ENCODE measurements at regions not wholly inside any gene's neighbourhood (a gene's known extent, or its start where the extent isn't known, plus 50 kb on each side); places are given as distances from the start of the nearest gene placed in this dataset.
"Not testable (repeated sequence)": the region's sequence is repeated elsewhere in the genome, so short reads cannot be mapped to it uniquely, and the experiment has no call there.

- DNase-seq (ENCODE audit: low spot score) (no peak), FAIRE-seq (no peak)
Measured at GRCh38 chr14:48125654-48126053, 450.2 kb upstream of the MDGA2 start.

DNA sequence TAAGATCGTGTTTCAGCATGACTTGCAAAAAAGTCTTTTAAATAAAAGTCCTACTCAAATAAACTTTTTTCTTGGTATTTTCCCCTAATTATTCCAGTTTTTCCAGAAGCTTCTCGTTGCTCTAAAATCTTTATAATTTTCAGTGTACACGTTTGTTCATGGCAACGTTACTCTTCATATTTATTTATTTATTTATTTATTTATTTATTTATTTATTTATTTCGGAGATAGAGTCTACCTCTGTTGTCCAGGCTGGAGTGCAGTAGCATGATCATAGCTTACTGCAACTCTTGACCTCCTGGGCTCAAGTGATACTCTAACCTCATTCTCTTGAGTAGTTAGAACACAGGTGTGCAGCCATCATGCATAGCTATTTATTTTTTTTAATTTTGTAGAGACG, 438.3 kb upstream of the MDGA2 start:
- DNase-seq (ENCODE audit: low spot score) (no peak), FAIRE-seq (no peak)

- no peak for FAIRE-seq
- no peak for DNase-seq (ENCODE audit: low spot score)
Measured at GRCh38 chr14:48111151-48111550, 435.7 kb upstream of the MDGA2 start.

DNA sequence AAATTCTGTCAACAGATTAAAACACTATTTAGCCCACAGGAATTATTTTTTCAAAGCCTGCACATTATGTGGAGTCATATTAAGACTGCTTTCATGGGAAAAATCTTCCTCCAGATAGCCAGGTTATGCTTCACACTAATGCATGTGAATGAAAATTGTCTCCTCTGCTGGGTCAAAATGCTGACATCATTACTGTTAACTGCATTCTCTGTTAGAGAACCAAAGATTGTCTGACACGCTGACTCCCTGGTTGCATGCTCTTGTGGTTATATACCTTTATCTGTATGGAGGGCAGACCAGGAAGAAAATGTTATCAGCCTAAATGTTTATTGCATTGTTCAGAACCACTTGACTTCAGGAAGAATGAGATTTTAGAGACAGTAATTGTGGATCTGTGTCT, 432.2 kb upstream of the MDGA2 start:
- FAIRE-seq = peak; percentile 5

GRCh38 chr14:48096897-48097296, 421.5 kb upstream of the MDGA2 start:
- FAIRE-seq (no peak), DNase-seq (ENCODE audit: low spot score) (no peak)

More for the DNA sequence above, 432.2 kb upstream of the MDGA2 start:
- DNase-seq (ENCODE audit: low spot score) = no peak

- DNase-seq (ENCODE audit: low spot score) (no peak), FAIRE-seq (no peak)
Measured at GRCh38 chr14:48086516-48086915, 411.1 kb upstream of the MDGA2 start.

DNA sequence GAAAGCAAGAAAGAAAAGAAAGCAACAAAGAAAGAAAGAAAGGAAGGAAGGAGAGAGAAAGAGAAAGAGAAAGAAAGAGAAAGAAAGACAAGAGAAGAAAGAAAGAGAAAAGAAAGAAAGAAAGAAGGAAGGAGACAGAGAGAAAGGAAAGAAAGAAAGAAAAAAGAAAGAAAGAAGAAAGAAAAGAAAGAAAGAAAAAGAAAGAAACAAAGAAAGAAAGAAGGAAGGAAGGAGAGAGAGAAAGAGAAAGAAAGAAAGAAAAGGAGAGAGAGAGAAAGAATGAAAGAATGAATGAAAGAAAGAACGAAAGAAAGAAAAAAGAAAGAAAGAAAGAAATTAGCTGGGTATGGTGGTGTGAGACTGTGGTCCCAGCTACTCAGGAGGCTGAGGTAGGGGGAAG, 400.1 kb upstream of the MDGA2 start:
- no peak for FAIRE-seq
- DNase-seq (ENCODE audit: low spot score) = no peak

DNA sequence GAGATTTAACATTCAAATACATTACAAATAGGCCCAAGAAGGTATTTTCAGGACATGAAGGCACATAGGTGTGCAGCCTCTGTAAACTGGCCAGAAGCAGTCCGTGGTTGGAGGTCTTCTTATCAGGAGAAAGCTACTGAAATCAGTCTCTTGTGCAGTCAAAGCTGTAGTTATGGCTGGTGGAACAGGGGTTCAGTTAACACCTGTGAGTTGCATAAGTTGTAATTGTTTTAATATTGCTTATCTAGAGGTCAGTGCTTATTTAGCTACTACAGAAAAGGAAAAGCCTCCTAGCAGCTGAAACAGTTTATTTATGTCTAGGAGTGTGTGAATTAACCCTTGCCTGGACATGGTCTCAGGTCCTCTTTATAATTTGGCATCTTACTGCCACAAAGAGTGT, 377.6 kb upstream of the MDGA2 start:
- DNase-seq (ENCODE audit: low spot score) = no peak
- FAIRE-seq = peak; percentile 27

DNA sequence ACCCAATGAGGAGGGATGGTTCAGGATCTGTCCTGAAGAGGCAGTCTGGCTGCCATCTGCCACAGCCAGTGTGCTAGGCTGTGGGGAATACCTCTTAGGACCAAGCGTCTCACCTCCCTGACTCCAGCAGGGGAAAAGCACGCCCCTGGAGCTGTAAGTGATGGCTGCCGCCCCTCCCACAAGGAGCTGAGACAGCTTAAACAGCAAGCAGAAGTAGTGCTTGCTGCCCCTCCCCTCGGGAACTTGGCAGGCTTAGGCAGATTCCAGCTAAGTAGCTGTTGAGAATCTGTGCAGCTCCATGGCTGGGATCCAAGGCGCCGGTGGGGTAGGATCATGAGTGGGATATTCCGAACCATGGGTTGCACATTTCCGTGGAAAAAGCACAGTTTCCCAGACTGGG, 360.4 kb upstream of the MDGA2 start:
- FAIRE-seq = no peak
- DNase-seq (ENCODE audit: low spot score) = no peak

- FAIRE-seq (peak; percentile 63), DNase-seq (ENCODE audit: low spot score) (no peak)
Measured at GRCh38 chr14:48027115-48027514, 351.7 kb upstream of the MDGA2 start.

DNA sequence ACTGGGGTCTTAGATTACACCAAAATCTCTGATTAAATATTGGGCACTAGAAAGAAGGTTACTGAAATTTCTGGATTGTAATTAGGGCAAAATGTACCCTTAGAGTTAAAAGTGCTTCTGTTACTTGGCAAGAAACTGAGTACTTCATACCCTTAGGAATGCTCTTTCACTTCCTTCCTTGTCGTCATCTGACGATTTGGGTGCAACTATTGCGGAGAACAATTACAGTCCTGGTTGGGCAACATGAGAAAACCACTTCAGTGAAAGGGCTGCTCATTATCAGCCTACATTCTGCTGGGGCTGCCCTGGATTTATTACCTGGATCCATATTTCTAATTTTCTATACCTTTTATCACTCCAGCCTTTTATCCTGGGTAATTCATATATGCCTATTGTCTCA, 348.5 kb upstream of the MDGA2 start:
- DNase-seq (ENCODE audit: low spot score) (no peak), FAIRE-seq (no peak)

GRCh38 chr14:48011484-48011883, 336.1 kb upstream of the MDGA2 start:
- FAIRE-seq; DNase-seq (ENCODE audit: low spot score): not testable (repeated sequence)

- DNase-seq (ENCODE audit: low spot score) = no peak
- FAIRE-seq = no peak
Measured at GRCh38 chr14:48008646-48009045, 333.2 kb upstream of the MDGA2 start.

DNA sequence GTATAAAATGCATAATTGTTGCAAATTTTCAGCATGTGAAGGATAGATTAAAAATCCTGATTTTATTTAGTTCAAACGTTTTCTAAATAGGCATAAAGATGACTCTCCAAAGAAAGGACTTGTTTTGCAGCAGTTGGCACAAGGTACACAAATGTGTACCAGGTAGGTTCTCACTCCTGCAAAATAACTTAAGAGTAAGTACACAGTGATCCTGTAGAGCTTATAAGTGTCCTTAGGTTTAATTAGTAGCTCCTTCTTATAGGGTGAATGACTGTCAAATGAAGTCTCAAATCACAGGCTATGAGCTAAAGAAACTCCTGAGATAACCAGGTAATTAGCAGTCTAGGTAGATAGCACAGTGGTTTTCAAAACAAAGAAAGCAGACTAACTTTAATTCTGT, 330.6 kb upstream of the MDGA2 start:
- no peak for DNase-seq (ENCODE audit: low spot score)
- no peak for FAIRE-seq

GRCh38 chr14:47993883-47994282, 318.5 kb upstream of the MDGA2 start:
- FAIRE-seq = no peak
- no peak for DNase-seq (ENCODE audit: low spot score)

GRCh38 chr14:47988175-47988574, 312.8 kb upstream of the MDGA2 start:
- FAIRE-seq (no peak), DNase-seq (ENCODE audit: low spot score) (no peak)

- DNase-seq (ENCODE audit: low spot score) = no peak
- FAIRE-seq = peak; percentile 68
Measured at GRCh38 chr14:47978871-47979270, 303.5 kb upstream of the MDGA2 start.

DNA sequence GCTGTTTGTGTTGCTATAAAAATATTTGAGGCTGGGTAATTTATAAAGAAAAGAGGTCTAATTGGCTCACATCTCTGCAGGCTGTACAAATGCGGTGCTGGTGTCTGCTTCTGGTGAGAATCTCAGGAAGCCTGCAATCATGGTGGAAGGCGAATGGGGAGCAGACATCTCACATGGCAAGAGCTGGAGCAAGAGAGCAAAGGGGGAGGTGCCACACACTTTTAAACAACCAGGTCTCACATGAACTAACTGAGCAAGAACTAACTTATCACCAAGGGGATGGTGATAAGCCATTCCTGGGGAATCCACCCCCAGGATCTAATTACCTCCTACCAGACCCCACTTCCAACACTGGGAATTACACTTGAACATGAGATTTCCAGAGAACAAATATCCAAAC, 300.7 kb upstream of the MDGA2 start:
- no peak for FAIRE-seq
- DNase-seq (ENCODE audit: low spot score) = no peak

DNA sequence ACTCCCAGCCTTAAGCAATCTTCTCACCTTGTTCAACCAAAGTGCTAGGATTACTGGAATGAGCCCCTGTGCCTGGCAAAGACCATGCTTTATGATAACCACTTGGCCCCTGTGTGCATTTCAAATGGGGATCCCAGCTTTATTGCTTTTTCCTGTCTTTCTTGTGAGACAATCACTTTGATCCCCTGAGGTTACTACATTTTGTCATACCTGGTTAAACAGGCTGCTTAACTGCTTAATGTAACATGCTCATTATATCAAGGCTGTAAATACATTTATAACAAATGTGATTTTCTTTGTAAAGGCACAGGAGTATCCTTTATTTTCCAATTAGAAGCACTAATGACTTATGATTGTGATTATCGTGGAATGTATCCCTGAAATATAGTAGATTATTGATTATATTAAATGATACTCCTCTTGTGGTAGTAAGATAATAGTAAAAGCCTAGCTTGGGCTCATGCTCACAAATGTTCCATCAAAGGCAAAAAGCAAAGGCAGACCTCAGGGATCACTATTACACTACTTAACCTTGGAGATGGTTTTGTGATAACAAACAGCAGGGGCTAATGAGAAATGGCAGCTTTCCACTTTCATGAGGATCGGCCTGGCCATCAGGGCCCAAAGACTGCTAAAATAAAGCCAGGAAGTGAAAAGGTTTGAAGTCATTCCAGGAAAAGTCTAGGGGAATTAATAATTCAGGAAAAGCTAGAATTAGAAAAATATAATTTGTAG, 290.8 kb upstream of the MDGA2 start:
- FAIRE-seq (no peak), DNase-seq (ENCODE audit: low spot score) (no peak)

- DNase-seq (ENCODE audit: low spot score) (no peak), FAIRE-seq (no peak)
Measured at GRCh38 chr14:47961634-47962033, 286.2 kb upstream of the MDGA2 start.

DNA sequence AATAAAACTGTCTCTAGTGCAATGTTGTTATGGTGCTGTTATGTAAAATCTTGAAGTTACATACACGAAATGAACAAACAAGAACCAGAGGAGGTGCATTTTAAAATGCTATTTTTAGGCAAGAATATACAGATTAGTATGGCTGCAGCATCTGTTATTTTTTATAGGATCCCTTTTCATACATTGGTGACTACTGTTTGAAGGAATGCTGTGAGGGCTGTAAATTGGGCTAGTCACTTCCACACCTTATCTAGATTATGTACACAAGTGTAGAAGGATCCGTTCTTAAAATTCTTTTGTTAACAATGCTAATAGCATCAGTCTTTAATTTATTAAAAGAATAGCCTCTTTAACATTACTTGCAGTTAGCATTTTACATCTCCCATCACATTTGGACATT, 284.3 kb upstream of the MDGA2 start:
- no peak for FAIRE-seq
- DNase-seq (ENCODE audit: low spot score) = peak; percentile 51

DNA sequence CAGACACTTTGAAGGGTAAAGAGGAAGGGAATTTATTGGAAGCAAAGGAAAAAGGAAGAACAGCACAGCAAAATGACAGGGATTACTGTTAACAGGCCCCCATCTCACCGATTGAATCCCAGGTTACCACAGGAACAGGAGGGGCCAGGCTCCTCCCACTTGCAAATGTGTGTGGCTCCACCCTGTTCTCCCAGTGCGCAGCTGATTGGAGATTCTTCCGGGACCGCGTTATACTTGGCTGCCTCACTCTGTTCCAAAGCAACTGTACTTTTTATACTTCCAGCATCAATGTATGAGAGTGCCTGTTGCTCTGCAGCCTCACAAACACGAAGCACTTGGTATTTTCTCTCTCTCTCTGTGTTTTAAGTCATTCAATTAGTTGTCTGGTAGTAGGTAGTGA, 273.6 kb upstream of the MDGA2 start:
- DNase-seq (ENCODE audit: low spot score) (no peak), FAIRE-seq (no peak)

GRCh38 chr14:47935332-47935731, 259.9 kb upstream of the MDGA2 start:
- DNase-seq (ENCODE audit: low spot score) (no peak), FAIRE-seq (no peak)

DNA sequence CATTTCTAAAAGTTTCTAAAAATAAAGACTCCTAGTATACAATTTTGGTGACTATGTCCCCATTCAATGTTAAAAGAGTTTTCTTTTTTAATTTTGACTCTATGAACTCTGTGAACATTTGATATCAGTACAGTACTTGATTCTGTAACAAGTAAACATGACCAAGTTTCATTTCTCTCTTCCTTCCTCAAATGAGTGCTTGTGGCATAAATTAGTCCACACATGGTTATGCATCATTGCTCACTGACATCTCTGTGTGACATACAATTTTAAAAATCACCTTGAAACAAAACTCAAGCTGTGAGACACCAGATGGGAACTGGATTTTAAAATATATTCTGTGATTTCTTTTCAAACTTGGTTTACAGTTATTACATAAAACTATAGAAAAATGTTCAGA, 253.9 kb upstream of the MDGA2 start:
- DNase-seq (ENCODE audit: low spot score) (no peak), FAIRE-seq (no peak)

All from urothelium cell line (cell line).